HCT116 (cell line): ENCODE measurements at regions not wholly inside any gene's neighbourhood (a gene's known extent, or its start where the extent isn't known, plus 50 kb on each side); places are given as distances from the start of the nearest gene placed in this dataset.

Source experiments
- ATAC-seq: fragments of 200-7000 bp; cut with Tn5 transposase; 2 replicates; pipeline ENCODE4 v1.9.1; 2020; ENCODE audit warnings: mild to moderate bottlenecking, moderate library complexity
- BruUV-seq: library from RNA; stranded (reverse); fragments of 400-500 nt; replicated peaks from 2 replicates; lab custom pipeline; 2021; lab: Mats Ljungman, UMichigan
- CTCF ChIA-PET: fragments of 300-600 bp; sonication (Branson Sonifier 250); formaldehyde crosslinking; loops from one replicate; lab custom pipeline; 2021; ENCODE audit warnings: antibody characterized with exemption; lab: Charles Lee
- POLR2A ChIA-PET: fragments of 300-600, 350-600 bp; sonication (Branson Sonifier 250); formaldehyde crosslinking; loops from one replicate; lab custom pipeline; 2021; ENCODE audit warnings: antibody characterized with exemption; lab: Charles Lee
- RAD21 ChIA-PET, 2 experiments: fragments of 300-600 bp; sonication (Branson Sonifier 250); formaldehyde crosslinking; loops; one replicate each; lab custom pipeline; 2023; ENCODE audit warnings: low total read pairs in 2 of 2; ENCODE audit not compliant: uncharacterized antibody in 2 of 2, unreplicated experiment in 2 of 2, low non-redundant PET in 1 of 2; lab: Charles Lee
- DNase-seq: peaks from one replicate; pipeline ENCODE4 v3.0.0-alpha.2; 2010; ENCODE audit warnings: low read depth, low spot score
- H2AFZ ChIP-seq: fragments of 200-600 bp; shearing (Covaris generic), sonication (generic); 2 replicates; pipeline ENCODE4 v1.6.1; 2017; ENCODE audit warnings: low read depth, mixed run types, mixed read lengths, antibody characterized with exemption, low read length; ENCODE audit not compliant: poor library complexity, severe bottlenecking
- H3K27ac ChIP-seq: 2 replicates; pipeline ENCODE4 v1.5.1; 2012; ENCODE audit warnings: low read depth, low read length
- H3K27me3 ChIP-seq: fragments of 200-600 bp; sonication (generic); 2 replicates; pipeline ENCODE4 v1.6.1; 2016; ENCODE audit warnings: mixed run types, low read length, mixed read lengths; ENCODE audit not compliant: insufficient read depth
- H3K36me3 ChIP-seq, 2 experiments: fragments of 200-500 bp in 1 of 2; fragments of 200-600 bp in 1 of 2; sonication (Bioruptor generic) in 1 of 2; sonication (generic) in 1 of 2; 2 replicates each; pipeline versions ENCODE4 v1.5.1 to v1.6.1; 2014 to 2016; ENCODE audit warnings: low read length in 2 of 2, inconsistent platforms in 1 of 2, mixed read lengths in 1 of 2, mixed run types in 1 of 2; ENCODE audit not compliant: insufficient read depth in 2 of 2, control insufficient read depth in 1 of 2
- H3K4me1 ChIP-seq, 2 experiments: fragments of 200-600 bp in 1 of 2; sonication (generic) in 1 of 2; 2 replicates each; pipeline versions ENCODE4 v1.5.1 to v1.6.1; 2012 to 2017; ENCODE audit warnings: low read length in 2 of 2, inconsistent platforms in 1 of 2, mild to moderate bottlenecking in 1 of 2, mixed read lengths in 1 of 2, mixed run types in 1 of 2, moderate library complexity in 1 of 2; ENCODE audit not compliant: insufficient read depth in 2 of 2, control insufficient read depth in 1 of 2
- H3K4me2 ChIP-seq: fragments of 200-600 bp; sonication (generic); 2 replicates; pipeline ENCODE4 v1.6.1; 2017; ENCODE audit warnings: mixed run types, low read length, mixed read lengths
- H3K4me3 ChIP-seq, 2 experiments: fragments of 200-600 bp in 1 of 2; sonication (generic) in 1 of 2; replicated peaks in 1 of 2; 2 replicates each; pipeline ENCODE4 v1.5.1; 2011 to 2016; ENCODE audit warnings: low read length in 2 of 2, control low read depth in 1 of 2, low read depth in 1 of 2, mild to moderate bottlenecking in 1 of 2, mixed read lengths in 1 of 2, mixed run types in 1 of 2
- H3K79me2 ChIP-seq: fragments of 200-600 bp; sonication (generic); 2 replicates; pipeline ENCODE4 v1.6.1; 2017; ENCODE audit warnings: mild to moderate bottlenecking, mixed run types, low read length, moderate library complexity, mixed read lengths; ENCODE audit not compliant: insufficient read depth
- H3K9ac ChIP-seq: fragments of 200-600 bp; sonication (generic); 2 replicates; pipeline ENCODE4 v1.6.1; 2016; ENCODE audit warnings: low read length, mixed read lengths
- H3K9me2 ChIP-seq: fragments of 200-600 bp; sonication (generic), shearing (Covaris generic); 2 replicates; pipeline ENCODE4 v1.6.1; 2017; ENCODE audit warnings: mixed run types, mild to moderate bottlenecking, moderate library complexity; ENCODE audit not compliant: insufficient read depth
- H3K9me3 ChIP-seq, 2 experiments: fragments of 200-500 bp in 1 of 2; fragments of 200-600 bp in 1 of 2; sonication (Bioruptor generic) in 1 of 2; sonication (generic) in 1 of 2; 2 replicates each; pipeline ENCODE4 v1.6.1; 2014 to 2017; ENCODE audit warnings: low read length in 2 of 2, mixed read lengths in 2 of 2, inconsistent platforms in 1 of 2, low read depth in 1 of 2, mild to moderate bottlenecking in 1 of 2, mixed run types in 1 of 2, moderate library complexity in 1 of 2; ENCODE audit not compliant: control insufficient read depth in 1 of 2, insufficient read depth in 1 of 2
- H4K20me1 ChIP-seq: fragments of 200-600 bp; sonication (generic), shearing (Covaris generic); 2 replicates; pipeline ENCODE4 v1.6.1; 2017; ENCODE audit warnings: mixed run types, mild to moderate bottlenecking, moderate library complexity; ENCODE audit not compliant: insufficient read depth
- FOSL1 ChIP-seq: IDR thresholded peaks from 2 replicates; pipeline ENCODE4 v1.6.1; 2012; ENCODE audit warnings: low read depth
- JUND ChIP-seq: IDR thresholded peaks from 2 replicates; pipeline ENCODE4 v1.6.1; 2012
- POLR2AphosphoS5 ChIP-seq: IDR thresholded peaks from 2 replicates; pipeline ENCODE4 v1.6.1; 2011; ENCODE audit warnings: mild to moderate bottlenecking, low read depth, low read length, moderate library complexity
- RAD21 ChIP-seq: IDR thresholded peaks from 2 replicates; pipeline ENCODE4 v1.6.1; 2012; ENCODE audit warnings: low read depth, mild to moderate bottlenecking
- SIN3A ChIP-seq: IDR thresholded peaks from 2 replicates; pipeline ENCODE4 v1.6.1; 2012; ENCODE audit warnings: low read depth
- SP1 ChIP-seq: IDR thresholded peaks from 2 replicates; pipeline ENCODE4 v1.6.1; 2012; ENCODE audit warnings: low read depth
- SRF ChIP-seq: IDR thresholded peaks from 2 replicates; pipeline ENCODE4 v1.6.1; 2012; ENCODE audit warnings: low read depth
- ZFX ChIP-seq: fragments of 450-650 bp; IDR thresholded peaks from 2 replicates; pipeline ENCODE4 v1.6.1; 2017
- ZNF274 ChIP-seq: fragments of 200-500 bp; sonication (Bioruptor generic); IDR thresholded peaks from 2 replicates; pipeline ENCODE4 v1.6.1; 2014; ENCODE audit warnings: mild to moderate bottlenecking, low read depth, low read length, inconsistent platforms
- intact Hi-C: fragments of 100-400 bp; cut with micrococcal nuclease; formaldehyde crosslinking; loops from 2 replicates; pipeline ENCODE4 v1.10.0; 2022
- TF ChIP-seq, protein P1 (sequence below), 3 experiments: fragments of 200-600 bp in 1 of 3; sonication (generic) in 1 of 3; IDR thresholded peaks in 2 of 3; conservative IDR thresholded peaks in 1 of 3; 2 replicates each; pipeline ENCODE4 v1.5.1; 2012 to 2017; ENCODE audit warnings: low read depth in 2 of 3, low read length in 2 of 3, antibody characterized with exemption in 1 of 3, borderline replicate concordance in 1 of 3, control low read depth in 1 of 3, mild to moderate bottlenecking in 1 of 3, mixed read lengths in 1 of 3, mixed run types in 1 of 3, moderate library complexity in 1 of 3; ENCODE audit not compliant: insufficient read depth in 1 of 3
- TF ChIP-seq, protein P2 (sequence below): IDR thresholded peaks from 2 replicates; pipeline ENCODE4 v1.6.1; 2012; ENCODE audit warnings: low read depth
- TF ChIP-seq, protein P3 (sequence below): IDR thresholded peaks from 2 replicates; pipeline ENCODE4 v1.6.1; 2012

DNA sequence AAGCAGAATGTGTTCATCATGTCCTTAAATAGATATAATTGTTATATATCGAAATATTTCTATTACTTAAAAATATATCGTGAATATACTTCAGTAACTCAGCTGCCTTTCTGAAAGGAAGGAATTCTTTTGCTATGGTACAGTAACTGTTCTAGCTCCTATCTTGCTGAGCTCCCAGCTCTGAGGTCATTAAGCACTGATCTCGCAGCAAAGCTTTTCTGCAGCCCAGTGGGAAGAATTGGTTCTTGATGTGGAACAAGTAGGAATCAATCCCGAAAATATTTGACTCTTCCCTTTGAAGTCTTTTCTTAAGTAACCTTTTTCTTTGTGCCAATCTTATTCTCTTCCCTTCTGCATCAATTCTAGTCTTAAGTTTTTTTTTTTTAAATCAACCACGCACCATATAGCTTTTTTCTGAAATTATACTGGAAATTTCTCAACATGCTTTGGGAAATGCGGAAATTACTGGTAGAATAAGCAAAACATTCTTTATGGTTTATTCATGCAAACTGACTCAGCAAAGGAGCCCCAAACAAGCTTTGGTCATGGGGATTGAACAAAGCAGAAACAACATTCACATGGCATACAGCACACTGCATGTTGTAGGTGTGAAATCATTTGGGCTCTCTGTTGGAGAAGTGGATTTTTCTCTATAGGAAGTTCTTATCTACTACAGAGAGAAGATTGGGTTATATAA, 428.9 kb upstream of the GNPDA2 start:
- Histone ChIP-seq H3K36me3 (no peaks in the 10 kb centered on the region), H3K4me1 (no peaks in the 10 kb centered on the region), H3K9ac (no peak overlapping the region), H4K20me1 (no peaks in the 10 kb centered on the region), H3K4me3 (no peak overlapping the region), H3K79me2 (no peaks in the 10 kb centered on the region), H2AFZ (no peak overlapping the region), H3K27ac (no peak overlapping the region), H3K9me2 (no peaks in the 10 kb centered on the region), H3K4me2 (no peak overlapping the region), H3K27me3 (no peaks in the 10 kb centered on the region), H3K9me3 (peaks cover 0 to 25% of the 10 kb centered on the region in 2 experiments; a peak in 2 of 4 replicates)
- intact Hi-C loops: no loop called here
- TF ChIP-seq, protein P1, sequence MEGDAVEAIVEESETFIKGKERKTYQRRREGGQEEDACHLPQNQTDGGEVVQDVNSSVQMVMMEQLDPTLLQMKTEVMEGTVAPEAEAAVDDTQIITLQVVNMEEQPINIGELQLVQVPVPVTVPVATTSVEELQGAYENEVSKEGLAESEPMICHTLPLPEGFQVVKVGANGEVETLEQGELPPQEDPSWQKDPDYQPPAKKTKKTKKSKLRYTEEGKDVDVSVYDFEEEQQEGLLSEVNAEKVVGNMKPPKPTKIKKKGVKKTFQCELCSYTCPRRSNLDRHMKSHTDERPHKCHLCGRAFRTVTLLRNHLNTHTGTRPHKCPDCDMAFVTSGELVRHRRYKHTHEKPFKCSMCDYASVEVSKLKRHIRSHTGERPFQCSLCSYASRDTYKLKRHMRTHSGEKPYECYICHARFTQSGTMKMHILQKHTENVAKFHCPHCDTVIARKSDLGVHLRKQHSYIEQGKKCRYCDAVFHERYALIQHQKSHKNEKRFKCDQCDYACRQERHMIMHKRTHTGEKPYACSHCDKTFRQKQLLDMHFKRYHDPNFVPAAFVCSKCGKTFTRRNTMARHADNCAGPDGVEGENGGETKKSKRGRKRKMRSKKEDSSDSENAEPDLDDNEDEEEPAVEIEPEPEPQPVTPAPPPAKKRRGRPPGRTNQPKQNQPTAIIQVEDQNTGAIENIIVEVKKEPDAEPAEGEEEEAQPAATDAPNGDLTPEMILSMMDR (IDR thresholded peaks at IDR 0.05 in 2 of 3, conservative IDR thresholded peaks at IDR 0.05 in 1 of 3; ENCODE audit: borderline replicate concordance in 1 of 3, insufficient read depth in 1 of 3, low read depth in 2 of 3, low read length in 2 of 3): no peak
- TF ChIP-seq JUND: no peak
- TF ChIP-seq, protein P2, sequence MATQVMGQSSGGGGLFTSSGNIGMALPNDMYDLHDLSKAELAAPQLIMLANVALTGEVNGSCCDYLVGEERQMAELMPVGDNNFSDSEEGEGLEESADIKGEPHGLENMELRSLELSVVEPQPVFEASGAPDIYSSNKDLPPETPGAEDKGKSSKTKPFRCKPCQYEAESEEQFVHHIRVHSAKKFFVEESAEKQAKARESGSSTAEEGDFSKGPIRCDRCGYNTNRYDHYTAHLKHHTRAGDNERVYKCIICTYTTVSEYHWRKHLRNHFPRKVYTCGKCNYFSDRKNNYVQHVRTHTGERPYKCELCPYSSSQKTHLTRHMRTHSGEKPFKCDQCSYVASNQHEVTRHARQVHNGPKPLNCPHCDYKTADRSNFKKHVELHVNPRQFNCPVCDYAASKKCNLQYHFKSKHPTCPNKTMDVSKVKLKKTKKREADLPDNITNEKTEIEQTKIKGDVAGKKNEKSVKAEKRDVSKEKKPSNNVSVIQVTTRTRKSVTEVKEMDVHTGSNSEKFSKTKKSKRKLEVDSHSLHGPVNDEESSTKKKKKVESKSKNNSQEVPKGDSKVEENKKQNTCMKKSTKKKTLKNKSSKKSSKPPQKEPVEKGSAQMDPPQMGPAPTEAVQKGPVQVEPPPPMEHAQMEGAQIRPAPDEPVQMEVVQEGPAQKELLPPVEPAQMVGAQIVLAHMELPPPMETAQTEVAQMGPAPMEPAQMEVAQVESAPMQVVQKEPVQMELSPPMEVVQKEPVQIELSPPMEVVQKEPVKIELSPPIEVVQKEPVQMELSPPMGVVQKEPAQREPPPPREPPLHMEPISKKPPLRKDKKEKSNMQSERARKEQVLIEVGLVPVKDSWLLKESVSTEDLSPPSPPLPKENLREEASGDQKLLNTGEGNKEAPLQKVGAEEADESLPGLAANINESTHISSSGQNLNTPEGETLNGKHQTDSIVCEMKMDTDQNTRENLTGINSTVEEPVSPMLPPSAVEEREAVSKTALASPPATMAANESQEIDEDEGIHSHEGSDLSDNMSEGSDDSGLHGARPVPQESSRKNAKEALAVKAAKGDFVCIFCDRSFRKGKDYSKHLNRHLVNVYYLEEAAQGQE: no peak
- TF ChIP-seq ZFX: no peak
- no peak for TF ChIP-seq POLR2AphosphoS5
- TF ChIP-seq SIN3A: no peak
- TF ChIP-seq ZNF274: no peak
- TF ChIP-seq SRF: no peak
- TF ChIP-seq RAD21: no peak
- TF ChIP-seq FOSL1: no peak
- TF ChIP-seq, protein P3, sequence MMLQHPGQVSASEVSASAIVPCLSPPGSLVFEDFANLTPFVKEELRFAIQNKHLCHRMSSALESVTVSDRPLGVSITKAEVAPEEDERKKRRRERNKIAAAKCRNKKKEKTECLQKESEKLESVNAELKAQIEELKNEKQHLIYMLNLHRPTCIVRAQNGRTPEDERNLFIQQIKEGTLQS: no peak
- no peak for TF ChIP-seq SP1
- ChIA-PET CTCF (no interaction called here), RAD21 (no interaction called here), POLR2A (no interaction called here)
- ATAC-seq: no peak
- no TSS peak for BruUV-seq
- no peak for DNase-seq
